Left ventricle myocardium inferior (tissue), 1 donor: ENCODE measurements at regions not wholly inside any gene's neighbourhood (a gene's known extent, or its start where the extent isn't known, plus 50 kb on each side); places are given as distances from the start of the nearest gene placed in this dataset.

Source experiments
- DNase-seq: peaks from one replicate; pipeline ENCODE4 v3.0.0-alpha.2; 2020
- H3K27ac ChIP-seq: fragments of 200-600 bp; replicated peaks from 2 replicates; pipeline ENCODE4 v1.8.0; 2021
- H3K27me3 ChIP-seq: fragments of 200-600 bp; 2 replicates; pipeline ENCODE4 v1.8.0; 2021; ENCODE audit warnings: low read depth
- H3K36me3 ChIP-seq: fragments of 200-600 bp; 2 replicates; pipeline ENCODE4 v1.8.0; 2021
- H3K4me1 ChIP-seq: fragments of 200-600 bp; 2 replicates; pipeline ENCODE4 v1.8.0; 2021
- H3K4me3 ChIP-seq: fragments of 200-600 bp; 2 replicates; pipeline ENCODE4 v1.8.0; 2021; ENCODE audit warnings: mild to moderate bottlenecking, moderate library complexity
- H3K9me3 ChIP-seq: fragments of 200-600 bp; replicated peaks from 2 replicates; pipeline ENCODE4 v1.8.0; 2021
- CTCF ChIP-seq: fragments of 200-600 bp; IDR thresholded peaks from 2 replicates; pipeline ENCODE4 v1.8.0; 2021; ENCODE audit warnings: antibody characterized with exemption, mild to moderate bottlenecking, borderline replicate concordance
- intact Hi-C: fragments of 100-400 bp; cut with micrococcal nuclease; formaldehyde crosslinking; loops from one replicate; pipeline ENCODE4 v1.11.0; 2022
- donor health status: DM: no; HTN: yes; CAD: no; lungs with severe emphysema.

- no peak overlapping the region for H3K4me3 ChIP-seq
- intact Hi-C loops = no loop called here
- DNase-seq = no peak
- H3K9me3 ChIP-seq = no peaks in the 10 kb centered on the region
- no peak for TF ChIP-seq CTCF
- no peaks in the 10 kb centered on the region for H3K4me1 ChIP-seq
- no peaks in the 10 kb centered on the region for H3K27me3 ChIP-seq
- no peak overlapping the region for H3K27ac ChIP-seq
- H3K36me3 ChIP-seq = no peaks in the 10 kb centered on the region
Observed at GRCh38 chr9:108628316-108628715, 227.5 kb downstream of the ACTL7B start.

DNA sequence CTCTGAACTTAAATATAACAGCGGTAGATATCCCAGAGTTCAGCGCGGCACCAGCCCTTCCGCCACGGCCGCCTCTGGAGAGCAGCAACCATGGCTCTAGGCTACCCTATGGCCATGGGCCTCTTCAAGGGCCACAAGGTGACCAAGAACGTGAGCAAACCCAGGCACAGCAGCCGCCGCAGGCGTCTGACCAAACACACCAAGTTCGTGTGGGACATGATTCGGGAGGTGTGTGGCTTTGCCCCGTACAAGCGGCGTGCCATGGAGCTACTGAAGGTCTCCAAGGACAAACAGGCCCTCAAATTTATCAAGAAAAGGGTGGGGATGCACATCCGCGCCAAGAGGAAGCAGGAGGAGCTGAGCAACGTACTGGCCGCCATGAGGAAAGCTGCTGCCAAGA lies 229.0 kb downstream of the ACTL7B start:
- DNase-seq = no peak

GRCh38 chr9:108621991-108622855 lies 233.6 kb downstream of the ACTL7B start:
- Histone ChIP-seq H3K4me1 (no peaks in the 10 kb centered on the region), H3K4me3 (no peak overlapping the region), H3K27ac (no peak overlapping the region), H3K36me3 (no peaks in the 10 kb centered on the region), H3K27me3 (peaks cover 12% of the 10 kb centered on the region), H3K9me3 (no peaks in the 10 kb centered on the region)
- intact Hi-C loops = no loop called here
- DNase-seq = no peak
- TF ChIP-seq CTCF = no peak

More for the DNA sequence above, 229.0 kb downstream of the ACTL7B start:
- no peak overlapping the region for H3K27ac ChIP-seq
- no peak for TF ChIP-seq CTCF
- intact Hi-C loops = no loop called here
- H3K36me3 ChIP-seq = no peaks in the 10 kb centered on the region
- H3K4me3 ChIP-seq = no peak overlapping the region
- H3K9me3 ChIP-seq = no peaks in the 10 kb centered on the region
- peaks cover 3% of the 10 kb centered on the region for H3K27me3 ChIP-seq
- H3K4me1 ChIP-seq = no peaks in the 10 kb centered on the region

GRCh38 chr9:108620767-108621166 lies 235.0 kb downstream of the ACTL7B start:
- Histone ChIP-seq H3K27ac (no peak overlapping the region), H3K36me3 (no peaks in the 10 kb centered on the region), H3K9me3 (no peaks in the 10 kb centered on the region), H3K4me1 (no peaks in the 10 kb centered on the region), H3K4me3 (no peak overlapping the region), H3K27me3 (peaks cover 12% of the 10 kb centered on the region)
- intact Hi-C loops = no loop called here
- no peak for DNase-seq
- TF ChIP-seq CTCF = no peak

- Histone ChIP-seq H3K27ac (no peak overlapping the region), H3K36me3 (no peaks in the 10 kb centered on the region), H3K4me3 (no peak overlapping the region), H3K4me1 (no peaks in the 10 kb centered on the region), H3K9me3 (no peaks in the 10 kb centered on the region), H3K27me3 (peaks cover 16% of the 10 kb centered on the region)
- DNase-seq = no peak
- intact Hi-C loops = no loop called here
- TF ChIP-seq CTCF = no peak
Observed at GRCh38 chr9:108618906-108619550, 236.8 kb downstream of the ACTL7B start.
